ENCODE measurements at regions not wholly inside any gene's neighbourhood (a gene's known extent, or its start where the extent isn't known, plus 50 kb on each side); places are given as distances from the start of the nearest gene placed in this dataset.

DNA sequence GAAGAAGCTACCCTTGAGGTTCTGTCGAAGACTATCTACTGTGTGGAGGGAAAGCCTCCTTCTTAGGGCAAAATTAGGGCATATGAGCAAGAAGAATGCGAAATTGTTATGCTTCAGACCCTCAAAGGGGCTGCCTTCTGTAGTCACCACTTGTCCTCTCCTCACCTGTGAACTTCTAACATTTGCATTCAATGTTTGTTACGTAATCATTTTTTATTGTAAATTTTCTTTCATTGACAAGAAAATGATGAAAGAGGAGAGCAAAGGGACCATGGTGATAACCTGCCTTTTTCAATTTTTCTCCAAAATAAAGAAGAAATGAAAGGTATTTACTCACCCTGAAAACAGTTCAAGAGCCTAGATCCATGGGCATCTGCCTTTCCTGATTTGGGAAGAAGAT, 193.0 kb downstream of the SP3 start:
- Histone ChIP-seq H3K9ac (ENCODE audit: extremely low read depth, insufficient read length, low read length) (no peak overlapping the region), H3K23me2 (ENCODE audit: insufficient read length, low read depth, low read length, poor library complexity, severe bottlenecking) (no peaks in the 10 kb centered on the region), H4K5ac (ENCODE audit: insufficient read length, low read depth, low read length) (no peak overlapping the region), H3T11ph (ENCODE audit: low read length) (no peak overlapping the region), H2AK5ac (ENCODE audit: insufficient read length, low read length) (no peak overlapping the region), H2BK5ac (ENCODE audit: insufficient read length, low read length) (no peak overlapping the region), H3K4me2 (ENCODE audit: insufficient read depth, insufficient read length, low read length) (no peak overlapping the region), H3K9me3 (ENCODE audit: control insufficient read depth, low read depth, low read length) (no peaks in the 10 kb centered on the region), H2BK120ac (ENCODE audit: low read depth, low read length, poor library complexity, severe bottlenecking) (no peak overlapping the region), H3K18ac (ENCODE audit: insufficient read length, low read depth, low read length) (no peak overlapping the region), H2BK15ac (ENCODE audit: low read depth, low read length) (no peak overlapping the region), H3K79me1 (ENCODE audit: insufficient read depth, low read depth, low read length, poor library complexity, severe bottlenecking) (no peaks in the 10 kb centered on the region), H2BK20ac (ENCODE audit: low read depth, low read length, poor library complexity, severe bottlenecking) (no peak overlapping the region), H2BK12ac (ENCODE audit: insufficient read length, low read depth, low read length) (no peak overlapping the region), H2AFZ (ENCODE audit: low read length) (no peak overlapping the region), H3K23ac (ENCODE audit: insufficient read length, low read depth, low read length) (no peak overlapping the region), H3K14ac (ENCODE audit: insufficient read depth, low read length) (no peak overlapping the region), H3K27ac (ENCODE audit: insufficient read length, low read depth, low read length) (no peak overlapping the region), H3K79me2 (ENCODE audit: insufficient read depth, low read length) (no peaks in the 10 kb centered on the region), H3K4me1 (ENCODE audit: insufficient read depth, low read length) (0 out of 2 replicates have a peak, but pooled peaks cover 3% of the 10 kb centered on the region), H4K91ac (ENCODE audit: insufficient read length, low read depth, low read length) (no peak overlapping the region), H4K8ac (replicated peaks; ENCODE audit: insufficient read length, low read depth, low read length) (no peak overlapping the region), H3K56ac (ENCODE audit: insufficient read length, low read depth, low read length) (no peak overlapping the region), H3K27me3 (ENCODE audit: insufficient read depth, low read length) (no peaks in the 10 kb centered on the region), H3K4ac (ENCODE audit: low read depth, low read length) (no peak overlapping the region), H4K20me1 (ENCODE audit: control insufficient read depth, insufficient read depth, insufficient read length) (no peaks in the 10 kb centered on the region)
- no peaks in the 10 kb centered on the region; a peak in 1 of 7 replicates for H3K36me3 Mint-ChIP-seq (ENCODE audit: insufficient read depth in 1 of 3, low read depth in 3 of 3)
- H3K9me3 Mint-ChIP-seq: no peaks in the 10 kb centered on the region; a peak in 1 of 5 replicates
- TF ChIP-seq, protein P1, sequence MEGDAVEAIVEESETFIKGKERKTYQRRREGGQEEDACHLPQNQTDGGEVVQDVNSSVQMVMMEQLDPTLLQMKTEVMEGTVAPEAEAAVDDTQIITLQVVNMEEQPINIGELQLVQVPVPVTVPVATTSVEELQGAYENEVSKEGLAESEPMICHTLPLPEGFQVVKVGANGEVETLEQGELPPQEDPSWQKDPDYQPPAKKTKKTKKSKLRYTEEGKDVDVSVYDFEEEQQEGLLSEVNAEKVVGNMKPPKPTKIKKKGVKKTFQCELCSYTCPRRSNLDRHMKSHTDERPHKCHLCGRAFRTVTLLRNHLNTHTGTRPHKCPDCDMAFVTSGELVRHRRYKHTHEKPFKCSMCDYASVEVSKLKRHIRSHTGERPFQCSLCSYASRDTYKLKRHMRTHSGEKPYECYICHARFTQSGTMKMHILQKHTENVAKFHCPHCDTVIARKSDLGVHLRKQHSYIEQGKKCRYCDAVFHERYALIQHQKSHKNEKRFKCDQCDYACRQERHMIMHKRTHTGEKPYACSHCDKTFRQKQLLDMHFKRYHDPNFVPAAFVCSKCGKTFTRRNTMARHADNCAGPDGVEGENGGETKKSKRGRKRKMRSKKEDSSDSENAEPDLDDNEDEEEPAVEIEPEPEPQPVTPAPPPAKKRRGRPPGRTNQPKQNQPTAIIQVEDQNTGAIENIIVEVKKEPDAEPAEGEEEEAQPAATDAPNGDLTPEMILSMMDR (conservative IDR thresholded peaks at IDR 0.05): no peak
- no peaks in the 10 kb centered on the region for H3K27me3 Mint-ChIP-seq (ENCODE audit: low read depth)
- no CpG with 5 or more reads among the region's 3 CpGs for WGBS (ENCODE audit: extremely low coverage, insufficient read length, low lambda C conversion rate)
- peaks cover 21 to 24% of the 10 kb centered on the region in 2 experiments for H3K4me1 Mint-ChIP-seq
- H3K4me3 Mint-ChIP-seq: no peak overlapping the region
- no peak for DNase-seq
- H3K27ac Mint-ChIP-seq: no peak overlapping the region
